Hypothalamus (tissue), 51 donors: ENCODE measurements at regions not wholly inside any gene's neighbourhood (a gene's known extent, or its start where the extent isn't known, plus 50 kb on each side); places are given as distances from the start of the nearest gene placed in this dataset.

ENCODE experiments used
- DNase-seq, 51 donors: peaks; one replicate each; lab custom pipeline; 2025; lab: John Stamatoyannopoulos, UW

DNA sequence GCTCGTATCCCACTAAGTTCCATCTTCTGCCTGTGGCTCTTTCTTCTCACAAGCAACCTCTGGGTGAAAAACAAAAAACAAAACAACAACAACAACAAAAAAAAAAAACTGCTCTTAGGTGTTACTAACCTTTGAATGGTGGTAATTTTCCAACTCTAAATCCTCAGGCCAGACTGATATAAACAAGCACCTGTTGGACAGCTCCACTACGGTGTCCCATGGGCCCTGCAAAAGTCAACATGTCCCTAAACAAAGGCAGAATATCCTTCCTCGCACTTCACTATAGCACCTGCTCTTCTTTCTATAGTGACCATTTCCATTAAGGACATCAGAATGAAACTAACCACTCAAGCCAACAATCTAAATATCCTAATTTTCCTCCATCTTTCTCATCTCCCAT is 54.6 kb upstream of the PARM1 start:
- DNase-seq = no peak

DNA sequence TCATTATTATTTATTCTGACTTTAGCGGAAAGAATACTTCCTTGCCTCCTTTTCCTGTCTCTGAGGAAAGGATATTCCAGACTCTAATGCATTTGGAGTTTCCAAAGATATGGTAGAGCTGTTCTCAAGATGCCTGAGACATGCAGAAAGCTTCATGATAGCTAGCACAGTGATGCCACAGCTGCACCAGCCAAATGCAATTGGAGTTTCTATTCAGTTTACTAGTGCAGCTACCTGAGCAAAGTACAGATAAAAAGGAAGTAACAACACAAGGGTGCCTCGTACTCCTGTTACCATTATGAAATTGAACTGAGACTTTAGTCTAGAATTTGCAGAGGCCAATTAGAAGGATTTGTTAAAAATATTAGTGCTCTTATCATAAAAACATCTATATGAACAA is 57.5 kb upstream of the PARM1 start:
- DNase-seq = no peak

DNA sequence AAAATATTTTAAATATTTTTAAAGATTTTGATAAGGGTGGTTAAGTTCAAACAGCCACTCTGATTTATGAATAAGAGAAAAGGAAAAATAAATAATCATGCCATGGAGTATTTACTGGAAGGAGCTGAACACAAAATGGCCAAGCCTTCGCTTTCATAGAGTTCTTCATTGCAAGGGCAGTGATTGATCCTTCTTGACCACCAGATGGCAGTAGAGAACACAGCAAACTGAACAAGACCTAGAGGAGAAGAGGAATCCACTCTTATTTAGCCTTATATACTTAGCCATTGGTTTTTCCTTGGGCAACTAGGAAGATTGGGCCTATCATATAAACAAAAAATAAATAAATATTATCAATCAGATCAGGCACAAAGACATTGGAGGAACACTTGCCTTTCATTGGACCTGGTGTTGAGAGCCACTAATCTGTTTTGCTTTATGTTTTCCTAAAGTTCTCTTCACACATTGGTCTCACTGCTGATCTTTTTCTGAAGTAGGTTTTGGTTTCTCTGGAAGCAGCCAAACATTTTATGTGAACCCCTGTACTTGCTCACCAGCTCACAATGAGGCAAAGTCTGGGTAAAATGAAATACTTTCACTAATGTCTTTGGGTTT is 58.1 kb upstream of the PARM1 start:
- DNase-seq = peak in 24 of 51 donors; percentile 1 to 80 (median 16)

DNA sequence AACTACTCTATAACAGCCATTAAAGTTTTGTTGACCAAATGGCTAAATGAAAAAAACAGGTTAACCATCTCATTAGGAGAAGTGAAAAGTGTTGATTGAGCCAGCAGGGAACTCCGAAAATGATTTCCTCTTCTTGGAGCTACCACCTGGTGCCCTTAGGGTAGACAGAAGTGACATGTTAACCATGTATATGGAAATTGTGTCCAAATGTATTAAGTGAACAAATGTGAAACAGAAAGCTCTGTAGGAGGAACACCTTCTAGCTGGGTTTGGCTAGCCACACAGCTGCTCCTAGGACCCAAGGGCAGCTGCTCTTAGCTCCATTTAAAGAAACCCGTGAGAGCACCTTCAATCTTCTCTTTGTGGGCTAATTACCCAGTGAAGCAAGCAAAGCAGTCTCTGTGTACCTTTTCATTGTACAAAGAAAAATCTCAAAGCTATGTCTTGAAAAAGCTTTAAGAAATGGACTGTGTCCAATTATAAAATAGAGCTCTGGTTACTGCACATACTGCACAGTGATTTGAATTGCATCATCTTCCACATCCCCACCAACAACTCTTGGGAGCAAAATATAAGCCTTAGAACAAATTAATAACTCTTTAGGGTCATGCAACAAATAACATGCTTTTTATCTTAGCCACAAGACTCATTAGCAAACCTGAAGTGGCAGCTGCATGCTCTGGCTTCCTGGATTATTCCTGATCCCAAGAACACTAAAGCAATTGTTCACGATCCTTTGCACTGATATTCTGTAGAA is 59.2 kb upstream of the PARM1 start:
- DNase-seq = no peak

DNA sequence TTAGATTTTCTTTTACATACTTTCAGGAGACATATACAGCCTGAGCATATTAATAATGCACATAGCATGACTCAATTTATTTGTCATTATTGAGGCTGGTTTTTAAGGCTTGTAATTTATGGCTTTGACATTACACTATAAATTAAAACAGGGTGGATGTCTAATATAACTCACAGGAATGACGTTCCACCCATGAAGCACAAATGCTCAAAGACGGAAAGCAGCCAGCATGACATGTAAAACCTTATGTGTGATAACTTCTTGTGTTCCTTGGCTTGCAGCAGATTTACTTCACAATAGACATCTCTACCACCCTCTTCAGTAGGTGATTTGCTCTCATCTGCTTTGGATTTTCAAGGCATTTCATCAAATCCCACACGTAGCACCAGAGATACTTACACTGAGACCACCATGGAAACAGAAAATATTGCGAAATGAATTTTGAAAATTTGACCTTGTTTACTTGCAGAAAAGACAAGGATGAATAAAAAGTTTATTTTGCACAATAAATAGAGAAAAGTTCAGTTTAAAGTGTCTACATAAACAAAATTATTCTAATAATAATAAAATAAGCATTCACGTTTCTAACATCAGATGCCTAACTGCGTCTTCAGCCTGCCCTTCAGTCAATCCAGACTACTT is 64.7 kb upstream of the BTC start:
- no peak for DNase-seq

DNA sequence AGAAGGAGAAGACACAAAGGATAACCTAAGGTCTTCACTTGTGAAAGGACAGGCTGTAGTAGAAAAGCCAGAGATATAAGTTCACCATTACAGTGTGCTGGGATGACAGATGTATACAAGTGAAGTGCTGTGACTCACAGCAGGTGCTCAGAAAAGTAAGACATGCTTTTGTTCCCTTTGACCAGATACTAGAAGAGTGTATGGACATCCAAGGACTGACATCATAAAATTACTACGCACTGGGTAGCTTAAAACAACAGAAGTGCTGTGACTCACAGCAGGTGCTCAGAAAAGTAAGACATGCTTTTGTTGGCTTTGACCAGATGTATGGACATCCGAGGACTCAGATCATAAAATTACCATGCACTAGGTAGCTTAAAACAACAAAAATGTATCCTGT is 61.6 kb upstream of the BTC start:
- DNase-seq = no peak

DNA sequence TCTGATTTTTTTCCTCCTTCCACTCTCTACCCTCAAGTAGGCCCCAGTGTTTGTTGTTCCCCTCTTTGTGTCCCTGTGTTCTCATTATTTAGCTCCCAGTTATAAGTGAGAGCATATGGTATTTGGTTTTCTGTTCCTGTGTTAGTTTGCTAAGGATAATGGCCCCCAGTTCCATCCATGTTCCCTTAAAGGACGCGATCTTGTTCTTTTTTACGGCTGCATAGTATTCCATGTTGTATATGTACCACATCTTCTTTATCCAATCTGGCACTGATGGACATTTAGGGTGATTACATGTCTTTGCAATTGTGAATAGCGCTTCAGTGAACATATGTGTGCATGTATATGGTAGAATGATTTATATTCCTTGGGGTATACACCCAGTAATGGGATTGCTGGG is 54.5 kb upstream of the BTC start:
- DNase-seq = no peak

DNA sequence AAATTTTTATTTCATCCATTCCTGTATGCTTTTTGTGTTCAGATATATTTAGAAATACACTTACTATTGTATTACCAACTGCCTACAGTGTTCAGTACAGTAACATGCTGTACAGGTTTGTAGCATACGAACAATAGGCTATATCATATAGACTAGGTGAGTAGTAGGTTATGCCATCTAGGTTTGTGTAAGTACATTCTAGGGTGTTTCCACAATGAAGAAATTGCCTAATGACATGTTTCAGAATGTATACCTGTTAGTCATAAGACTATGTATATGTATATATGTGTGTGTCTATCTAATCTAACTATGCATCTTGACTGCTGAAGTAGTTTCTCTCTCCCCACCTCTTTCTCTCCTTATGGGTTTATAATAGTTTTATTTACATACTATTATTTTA is 51.5 kb upstream of the BTC start:
- DNase-seq = no peak
